ENCODE measurements at regions not wholly inside any gene's neighbourhood (a gene's known extent, or its start where the extent isn't known, plus 50 kb on each side); places are given as distances from the start of the nearest gene placed in this dataset.

GRCh38 chrX:13250826-13251580 lies 68.8 kb downstream of the ATXN3L start (continued):
- no peak for TF ChIP-seq CBX3 (IDR thresholded peaks at IDR 0.05; ENCODE audit: low read depth)
- TF ChIP-seq ZNF274 (IDR thresholded peaks at IDR 0.05; ENCODE audit: low read depth, low read length): no peak
- TF ChIP-seq EZH2phosphoT487 (IDR thresholded peaks at IDR 0.05; ENCODE audit: borderline replicate concordance): no peak
- TF ChIP-seq SRF (IDR thresholded peaks at IDR 0.05; ENCODE audit: low read depth): no peak

GRCh38 chrX:13248867-13249486 lies 70.9 kb downstream of the ATXN3L start:
- DNase-seq (ENCODE audit: low read depth, low spot score) (no peak), ATAC-seq (no peak)
- H3K9me2 ChIP-seq (ENCODE audit: insufficient read depth): no peaks in the 10 kb centered on the region
- no peaks in the 10 kb centered on the region for H3K27me3 ChIP-seq (ENCODE audit: insufficient read depth, low read length)
- no peaks in the 10 kb centered on the region for H3K79me2 ChIP-seq (ENCODE audit: insufficient read depth, low read length)
- CTCF ChIA-PET: no interaction called here
- intact Hi-C loops (cut with micrococcal nuclease): no loop called here
- no peaks in the 10 kb centered on the region for H3K36me3 ChIP-seq (ENCODE audit: control insufficient read depth in 1 of 2, insufficient read depth in 2 of 2, low read length in 2 of 2)
- no peak overlapping the region for H3K4me3 ChIP-seq (replicated peaks in 1 of 2; ENCODE audit: low read depth in 1 of 2, low read length in 2 of 2)
- H3K9me3 ChIP-seq (ENCODE audit: control insufficient read depth in 1 of 2, insufficient read depth in 1 of 2, low read depth in 1 of 2, low read length in 2 of 2): no peaks in the 10 kb centered on the region
- H2AFZ ChIP-seq (ENCODE audit: low read depth, low read length, poor library complexity, severe bottlenecking): no peak overlapping the region
- no peak overlapping the region for H3K9ac ChIP-seq (ENCODE audit: low read length)
- no peak overlapping the region for H3K4me2 ChIP-seq (ENCODE audit: low read length)
- no peaks in the 10 kb centered on the region for H4K20me1 ChIP-seq (ENCODE audit: insufficient read depth)
- RAD21 ChIA-PET (ENCODE audit: low non-redundant PET in 1 of 2, low total read pairs in 2 of 2, uncharacterized antibody in 2 of 2, unreplicated experiment in 2 of 2): no interaction called here
- POLR2A ChIA-PET: no interaction called here
- H3K27ac ChIP-seq (ENCODE audit: low read depth, low read length): no peak overlapping the region
- no TSS peak for BruUV-seq (replicated peaks)
- no peaks in the 10 kb centered on the region; a peak in 1 of 4 replicates for H3K4me1 ChIP-seq (ENCODE audit: control insufficient read depth in 1 of 2, insufficient read depth in 2 of 2, low read length in 2 of 2)
- TF ChIP-seq EGR1 (IDR thresholded peaks at IDR 0.05; ENCODE audit: low read depth): no peak
- no peak for TF ChIP-seq FOSL1 (IDR thresholded peaks at IDR 0.05; ENCODE audit: low read depth)
- TF ChIP-seq REST (IDR thresholded peaks at IDR 0.05; ENCODE audit: low read depth): no peak
- no peak for TF ChIP-seq YY1 (IDR thresholded peaks at IDR 0.05; ENCODE audit: extremely low read depth, insufficient replicate concordance, low read depth, low read length)
- TF ChIP-seq MAX (IDR thresholded peaks at IDR 0.05): no peak
- no peak for TF ChIP-seq EZH2phosphoT487 (IDR thresholded peaks at IDR 0.05; ENCODE audit: borderline replicate concordance)
- TF ChIP-seq ATF3 (IDR thresholded peaks at IDR 0.05): no peak
- no peak for TF ChIP-seq CBX3 (IDR thresholded peaks at IDR 0.05; ENCODE audit: low read depth)
- no peak for TF ChIP-seq ZFX (IDR thresholded peaks at IDR 0.05)
- no peak for TF ChIP-seq POLR2A (IDR thresholded peaks at IDR 0.05; ENCODE audit: borderline replicate concordance, extremely low read depth, insufficient read depth, insufficient read length)
- TF ChIP-seq ELF1 (IDR thresholded peaks at IDR 0.05; ENCODE audit: borderline replicate concordance, low read depth): no peak
- no peak for TF ChIP-seq SRF (IDR thresholded peaks at IDR 0.05; ENCODE audit: low read depth)
- TF ChIP-seq TCF7L2 (IDR thresholded peaks at IDR 0.05; ENCODE audit: borderline replicate concordance, extremely low read depth, insufficient read depth, insufficient read length): no peak
- no peak for TF ChIP-seq SIN3A (IDR thresholded peaks at IDR 0.05; ENCODE audit: low read depth)
- no peak for TF ChIP-seq JUND (IDR thresholded peaks at IDR 0.05)
- TF ChIP-seq ZNF274 (IDR thresholded peaks at IDR 0.05; ENCODE audit: low read depth, low read length): no peak
- no peak for TF ChIP-seq CTCF (IDR thresholded peaks at IDR 0.05 in 2 of 3, conservative IDR thresholded peaks at IDR 0.05 in 1 of 3; ENCODE audit: borderline replicate concordance in 1 of 3, insufficient read depth in 1 of 3, low read depth in 2 of 3, low read length in 2 of 3)

Data from HCT116 (cell line).